ENCODE measurements at regions not wholly inside any gene's neighbourhood (a gene's known extent, or its start where the extent isn't known, plus 50 kb on each side); places are given as distances from the start of the nearest gene placed in this dataset.

- Histone ChIP-seq H3K27me3 (ENCODE audit: insufficient read depth, low read depth) (no peaks in the 10 kb centered on the region), H4K20me1 (ENCODE audit: insufficient read depth) (no peaks in the 10 kb centered on the region), H3K36me3 (ENCODE audit: insufficient read depth) (no peaks in the 10 kb centered on the region), H3K4me2 (no peak overlapping the region), H3K4me1 (ENCODE audit: low read depth, poor library complexity, severe bottlenecking) (no peaks in the 10 kb centered on the region), H3K9ac (no peak overlapping the region), H2AFZ (ENCODE audit: low read depth) (no peak overlapping the region), H3K27ac (no peak overlapping the region), H3K4me3 (IDR thresholded peaks at IDR 0.05; ENCODE audit: insufficient read depth, low read depth, low read length) (no peak overlapping the region), H3K79me2 (ENCODE audit: insufficient read depth, low read depth) (no peaks in the 10 kb centered on the region)
- TF ChIP-seq, protein P1, sequence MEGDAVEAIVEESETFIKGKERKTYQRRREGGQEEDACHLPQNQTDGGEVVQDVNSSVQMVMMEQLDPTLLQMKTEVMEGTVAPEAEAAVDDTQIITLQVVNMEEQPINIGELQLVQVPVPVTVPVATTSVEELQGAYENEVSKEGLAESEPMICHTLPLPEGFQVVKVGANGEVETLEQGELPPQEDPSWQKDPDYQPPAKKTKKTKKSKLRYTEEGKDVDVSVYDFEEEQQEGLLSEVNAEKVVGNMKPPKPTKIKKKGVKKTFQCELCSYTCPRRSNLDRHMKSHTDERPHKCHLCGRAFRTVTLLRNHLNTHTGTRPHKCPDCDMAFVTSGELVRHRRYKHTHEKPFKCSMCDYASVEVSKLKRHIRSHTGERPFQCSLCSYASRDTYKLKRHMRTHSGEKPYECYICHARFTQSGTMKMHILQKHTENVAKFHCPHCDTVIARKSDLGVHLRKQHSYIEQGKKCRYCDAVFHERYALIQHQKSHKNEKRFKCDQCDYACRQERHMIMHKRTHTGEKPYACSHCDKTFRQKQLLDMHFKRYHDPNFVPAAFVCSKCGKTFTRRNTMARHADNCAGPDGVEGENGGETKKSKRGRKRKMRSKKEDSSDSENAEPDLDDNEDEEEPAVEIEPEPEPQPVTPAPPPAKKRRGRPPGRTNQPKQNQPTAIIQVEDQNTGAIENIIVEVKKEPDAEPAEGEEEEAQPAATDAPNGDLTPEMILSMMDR (conservative IDR thresholded peaks at IDR 0.05; ENCODE audit: low read depth, low read length) = no peak
Observed at GRCh38 chrX:113644426-113644825, 803.8 kb upstream of the AMOT start.

- TF ChIP-seq, protein P1 (conservative IDR thresholded peaks at IDR 0.05; ENCODE audit: low read depth, low read length) = no peak
- H3K9ac ChIP-seq = no peak overlapping the region
- no peaks in the 10 kb centered on the region for H3K27me3 ChIP-seq (ENCODE audit: insufficient read depth, low read depth)
- H3K4me2 ChIP-seq = no peak overlapping the region
- no peaks in the 10 kb centered on the region for H3K79me2 ChIP-seq (ENCODE audit: insufficient read depth, low read depth)
- H3K27ac ChIP-seq = no peak overlapping the region
- no peak overlapping the region for H2AFZ ChIP-seq (ENCODE audit: low read depth)
- H3K36me3 ChIP-seq (ENCODE audit: insufficient read depth) = no peaks in the 10 kb centered on the region
- H4K20me1 ChIP-seq (ENCODE audit: insufficient read depth) = no peaks in the 10 kb centered on the region
- H3K4me3 ChIP-seq (IDR thresholded peaks at IDR 0.05; ENCODE audit: insufficient read depth, low read depth, low read length) = no peak overlapping the region
- H3K4me1 ChIP-seq (ENCODE audit: low read depth, poor library complexity, severe bottlenecking) = no peaks in the 10 kb centered on the region
Observed at GRCh38 chrX:113634565-113634964, 793.9 kb upstream of the AMOT start.

DNA sequence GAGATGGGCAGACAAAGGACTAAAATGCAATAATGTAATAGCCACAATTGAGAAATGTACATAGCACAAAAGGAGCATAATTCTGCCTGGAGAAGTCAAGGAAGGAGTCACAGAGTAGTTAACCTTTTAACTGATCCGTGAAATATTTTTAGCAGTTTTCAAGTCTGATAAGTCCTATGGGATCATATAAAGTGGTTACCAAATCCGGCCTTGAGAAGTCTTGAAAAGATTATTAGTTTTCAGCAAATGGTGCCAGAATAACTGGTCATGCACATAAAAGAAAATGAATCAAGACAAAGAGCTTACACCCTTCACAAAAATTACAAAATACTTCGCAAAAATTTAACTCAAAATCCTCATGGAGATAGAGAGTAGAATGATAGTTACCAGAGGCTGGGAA is 788.7 kb upstream of the AMOT start:
- Histone ChIP-seq H3K79me2 (ENCODE audit: insufficient read depth, low read depth) (no peaks in the 10 kb centered on the region), H3K36me3 (ENCODE audit: insufficient read depth) (no peaks in the 10 kb centered on the region), H3K4me1 (ENCODE audit: low read depth, poor library complexity, severe bottlenecking) (no peaks in the 10 kb centered on the region), H3K27ac (no peak overlapping the region), H4K20me1 (ENCODE audit: insufficient read depth) (no peaks in the 10 kb centered on the region), H3K27me3 (ENCODE audit: insufficient read depth, low read depth) (no peaks in the 10 kb centered on the region), H2AFZ (ENCODE audit: low read depth) (no peak overlapping the region), H3K9ac (no peak overlapping the region), H3K4me3 (IDR thresholded peaks at IDR 0.05; ENCODE audit: insufficient read depth, low read depth, low read length) (no peak overlapping the region), H3K4me2 (no peak overlapping the region)
- TF ChIP-seq, protein P1 (conservative IDR thresholded peaks at IDR 0.05; ENCODE audit: low read depth, low read length) = no peak

GRCh38 chrX:113594123-113594841 is 753.7 kb upstream of the AMOT start:
- Histone ChIP-seq H3K4me1 (ENCODE audit: low read depth, poor library complexity, severe bottlenecking) (no peaks in the 10 kb centered on the region), H3K4me2 (no peak overlapping the region), H3K27ac (no peak overlapping the region), H3K36me3 (ENCODE audit: insufficient read depth) (no peaks in the 10 kb centered on the region), H3K79me2 (ENCODE audit: insufficient read depth, low read depth) (no peaks in the 10 kb centered on the region), H3K27me3 (ENCODE audit: insufficient read depth, low read depth) (no peaks in the 10 kb centered on the region), H3K4me3 (IDR thresholded peaks at IDR 0.05; ENCODE audit: insufficient read depth, low read depth, low read length) (no peak overlapping the region), H4K20me1 (ENCODE audit: insufficient read depth) (no peaks in the 10 kb centered on the region), H3K9ac (no peak overlapping the region), H2AFZ (ENCODE audit: low read depth) (no peak overlapping the region)
- TF ChIP-seq, protein P1 (conservative IDR thresholded peaks at IDR 0.05; ENCODE audit: low read depth, low read length) = no peak
